H9 (cell line): ENCODE measurements at regions not wholly inside any gene's neighbourhood (a gene's known extent, or its start where the extent isn't known, plus 50 kb on each side); places are given as distances from the start of the nearest gene placed in this dataset.

Source experiments
- DNase-seq: peaks from one replicate; pipeline ENCODE4 v3.0.0-alpha.2; 2017
- H2AFZ ChIP-seq: one replicate; pipeline ENCODE4 v1.6.1; 2013; ENCODE audit warnings: mild to moderate bottlenecking, low read length, control low read depth, moderate library complexity
- H2AK5ac ChIP-seq: 2 replicates; pipeline ENCODE4 v1.6.1; 2013; ENCODE audit warnings: low read length, control low read depth, mixed read lengths; ENCODE audit not compliant: insufficient read length
- H2BK120ac ChIP-seq: one replicate; pipeline ENCODE4 v1.6.1; 2013; ENCODE audit warnings: low read depth, mild to moderate bottlenecking, low read length, control low read depth, inconsistent platforms; ENCODE audit not compliant: poor library complexity, severe bottlenecking
- H2BK12ac ChIP-seq: 2 replicates; pipeline ENCODE4 v1.6.1; 2013; ENCODE audit warnings: low read length, control low read depth, mixed read lengths, low read depth; ENCODE audit not compliant: insufficient read length
- H2BK15ac ChIP-seq: 2 replicates; pipeline ENCODE4 v1.6.1; 2013; ENCODE audit warnings: low read depth, low read length, control low read depth
- H2BK20ac ChIP-seq: one replicate; pipeline ENCODE4 v1.6.1; 2013; ENCODE audit warnings: low read depth, mild to moderate bottlenecking, low read length, control low read depth, inconsistent platforms; ENCODE audit not compliant: poor library complexity, severe bottlenecking
- H2BK5ac ChIP-seq: 2 replicates; pipeline ENCODE4 v1.6.1; 2013; ENCODE audit warnings: low read length, control low read depth, mixed read lengths; ENCODE audit not compliant: insufficient read length
- H3K14ac ChIP-seq: 2 replicates; pipeline ENCODE4 v1.6.1; 2013; ENCODE audit warnings: low read length, control low read depth; ENCODE audit not compliant: insufficient read depth
- H3K18ac ChIP-seq: 2 replicates; pipeline ENCODE4 v1.6.1; 2013; ENCODE audit warnings: low read depth, mild to moderate bottlenecking, mixed read lengths, low read length, control low read depth; ENCODE audit not compliant: insufficient read length
- H3K23ac ChIP-seq: 2 replicates; pipeline ENCODE4 v1.6.1; 2013; ENCODE audit warnings: low read length, control low read depth, mixed read lengths, low read depth; ENCODE audit not compliant: insufficient read length
- H3K23me2 ChIP-seq: 2 replicates; pipeline ENCODE4 v1.6.1; 2013; ENCODE audit warnings: low read depth, mild to moderate bottlenecking, mixed read lengths, low read length, control low read depth; ENCODE audit not compliant: insufficient read length, poor library complexity, severe bottlenecking
- H3K27ac ChIP-seq: 2 replicates; pipeline ENCODE4 v1.5.1; 2013; ENCODE audit warnings: low read length, control low read depth, mixed read lengths, low read depth; ENCODE audit not compliant: insufficient read length
- H3K27me3 ChIP-seq: 2 replicates; pipeline ENCODE4 v1.6.1; 2013; ENCODE audit warnings: low read length, control low read depth, inconsistent platforms; ENCODE audit not compliant: insufficient read depth
- H3K4ac ChIP-seq: 2 replicates; pipeline ENCODE4 v1.6.1; 2013; ENCODE audit warnings: low read depth, mild to moderate bottlenecking, control low read depth, inconsistent platforms, low read length, moderate library complexity
- H3K4me1 ChIP-seq: 2 replicates; pipeline ENCODE4 v1.6.1; 2013; ENCODE audit warnings: low read length, control low read depth, inconsistent platforms; ENCODE audit not compliant: insufficient read depth
- H3K4me2 ChIP-seq: 2 replicates; pipeline ENCODE4 v1.6.1; 2013; ENCODE audit warnings: low read length, control low read depth, mixed read lengths; ENCODE audit not compliant: insufficient read length, insufficient read depth
- H3K56ac ChIP-seq: 2 replicates; pipeline ENCODE4 v1.6.1; 2013; ENCODE audit warnings: low read depth, mild to moderate bottlenecking, mixed read lengths, low read length, control low read depth; ENCODE audit not compliant: insufficient read length
- H3K79me1 ChIP-seq: 2 replicates; pipeline ENCODE4 v1.6.1; 2013; ENCODE audit warnings: low read depth, mild to moderate bottlenecking, moderate library complexity, low read length, control low read depth, inconsistent platforms; ENCODE audit not compliant: insufficient read depth, poor library complexity, severe bottlenecking
- H3K79me2 ChIP-seq: 2 replicates; pipeline ENCODE4 v1.6.1; 2013; ENCODE audit warnings: low read length, control low read depth, inconsistent platforms; ENCODE audit not compliant: insufficient read depth
- H3K9ac ChIP-seq: 2 replicates; pipeline ENCODE4 v1.6.1; 2013; ENCODE audit warnings: low read length, control low read depth, mixed read lengths; ENCODE audit not compliant: insufficient read length; ENCODE audit errors: extremely low read depth
- H3K9me3 ChIP-seq: one replicate; pipeline ENCODE4 v1.6.1; 2013; ENCODE audit warnings: low read depth, low read length, inconsistent platforms; ENCODE audit not compliant: control insufficient read depth
- H3T11ph ChIP-seq: one replicate; pipeline ENCODE4 v1.6.1; 2013; ENCODE audit warnings: mild to moderate bottlenecking, low read length, control low read depth, inconsistent platforms
- H4K20me1 ChIP-seq: one replicate; pipeline ENCODE4 v1.6.1; 2013; ENCODE audit not compliant: control insufficient read depth, insufficient read length, insufficient read depth
- H4K5ac ChIP-seq: 2 replicates; pipeline ENCODE4 v1.6.1; 2013; ENCODE audit warnings: low read depth, mild to moderate bottlenecking, mixed read lengths, low read length, control low read depth; ENCODE audit not compliant: insufficient read length
- H4K8ac ChIP-seq: replicated peaks from 2 replicates; pipeline ENCODE4 v1.6.1; 2013; ENCODE audit warnings: low read length, control low read depth, mixed read lengths, low read depth; ENCODE audit not compliant: insufficient read length
- H4K91ac ChIP-seq: 2 replicates; pipeline ENCODE4 v1.6.1; 2013; ENCODE audit warnings: low read depth, mild to moderate bottlenecking, moderate library complexity, mixed read lengths, low read length, control low read depth; ENCODE audit not compliant: insufficient read length
- H3K27ac Mint-ChIP-seq, 3 experiments: 2 replicates in 2 of 3; 3 replicates in 1 of 3; pipeline ENCODE4 v1.8.0; 2020 to 2021; ENCODE audit warnings: mixed read lengths in 3 of 3, mild to moderate bottlenecking in 1 of 3, moderate library complexity in 1 of 3
- H3K27me3 Mint-ChIP-seq: 2 replicates; pipeline ENCODE4 v1.8.0; 2021; ENCODE audit warnings: low read depth, mild to moderate bottlenecking, moderate library complexity, mixed read lengths
- H3K36me3 Mint-ChIP-seq, 3 experiments: 2 replicates in 2 of 3; 3 replicates in 1 of 3; pipeline ENCODE4 v1.8.0; 2020 to 2021; ENCODE audit warnings: low read depth in 3 of 3, mixed read lengths in 3 of 3; ENCODE audit not compliant: insufficient read depth in 1 of 3
- H3K4me1 Mint-ChIP-seq, 2 experiments: 2 replicates each; pipeline ENCODE4 v1.8.0; 2020; ENCODE audit warnings: mixed read lengths in 2 of 2
- H3K4me3 Mint-ChIP-seq, 2 experiments: 2 replicates in 1 of 2; 3 replicates in 1 of 2; pipeline ENCODE4 v1.8.0; 2020 to 2021; ENCODE audit warnings: mild to moderate bottlenecking in 2 of 2, mixed read lengths in 2 of 2, moderate library complexity in 1 of 2
- H3K9me3 Mint-ChIP-seq, 2 experiments: 2 replicates in 1 of 2; 3 replicates in 1 of 2; pipeline ENCODE4 v1.8.0; 2020; ENCODE audit warnings: mild to moderate bottlenecking in 2 of 2, mixed read lengths in 2 of 2, moderate library complexity in 1 of 2
- CTCF ChIP-seq: fragments of 200-600 bp; sonication (generic); conservative IDR thresholded peaks from 3 replicates; pipeline ENCODE4 v1.8.0; 2021; ENCODE audit warnings: antibody characterized with exemption, mild to moderate bottlenecking
- WGBS: extraction: QIAGEN DNeasy Blood & Tissue Kit; methylation state at CpG from one replicate; pipeline ENCODE4 v1.1.7; 2013; ENCODE audit warnings: missing lambda C conversion rate, low lambda C conversion rate, mixed read lengths; ENCODE audit not compliant: insufficient read length; ENCODE audit errors: extremely low coverage; 5-methylcytosine and 5-hydroxymethylcytosine counted together

GRCh38 chr7:71026680-71027079 lies 105.3 kb upstream of the GALNT17 start:
- no peak overlapping the region for H3K4me2 ChIP-seq
- WGBS, result no CpG with 5 or more reads among the region's 5 CpGs

More at GRCh38 chr7:71026680-71027079, 105.3 kb upstream of the GALNT17 start:
- Histone ChIP-seq H2BK20ac (no peak overlapping the region), H2BK5ac (no peak overlapping the region), H4K91ac (no peak overlapping the region), H3K27me3 (no peaks in the 10 kb centered on the region), H3T11ph (no peak overlapping the region), H3K23me2 (no peaks in the 10 kb centered on the region), H3K23ac (no peak overlapping the region), H2BK120ac (no peak overlapping the region), H3K4ac (no peak overlapping the region), H3K9ac (no peak overlapping the region), H3K9me3 (no peaks in the 10 kb centered on the region), H4K5ac (no peak overlapping the region), H2AK5ac (no peak overlapping the region), H3K79me1 (no peaks in the 10 kb centered on the region), H2BK12ac (no peak overlapping the region), H2AFZ (no peak overlapping the region), H4K8ac (no peak overlapping the region), H3K79me2 (no peaks in the 10 kb centered on the region), H3K27ac (no peak overlapping the region), H2BK15ac (no peak overlapping the region), H3K56ac (no peak overlapping the region), H3K14ac (no peak overlapping the region), H3K4me1 (no peaks in the 10 kb centered on the region), H4K20me1 (no peaks in the 10 kb centered on the region), H3K18ac (no peak overlapping the region)
- TF ChIP-seq CTCF, result no peak
- 0 out of 7 replicates have a peak, but pooled peaks cover 0 to 4% (median 0%) of the 10 kb centered on the region in 3 experiments for H3K36me3 Mint-ChIP-seq
- no peak overlapping the region for H3K4me3 Mint-ChIP-seq
- H3K27me3 Mint-ChIP-seq, result no peaks in the 10 kb centered on the region; the same call in 1 of the 2 replicates
- no peaks in the 10 kb centered on the region for H3K9me3 Mint-ChIP-seq
- H3K27ac Mint-ChIP-seq, result 0 out of 7 replicates have a peak overlapping the region, but pooled peaks of 1 of the 3 experiments have one; percentile 56
- peaks cover 4 to 7% of the 10 kb centered on the region in 2 experiments; a peak in 2 of 4 replicates for H3K4me1 Mint-ChIP-seq
- DNase-seq, result no peak
